Thymus (tissue), 11 donors: ENCODE measurements at regions not wholly inside any gene's neighbourhood (a gene's known extent, or its start where the extent isn't known, plus 50 kb on each side); places are given as distances from the start of the nearest gene placed in this dataset.

Experiments used
- DNase-seq, 9 donors: peaks; one replicate each; pipeline ENCODE4 v3.0.0-alpha.2; 2013; ENCODE audit warnings: low spot score in 9 of 9, low read depth in 6 of 9, missing footprints in 1 of 9
- H3K27ac ChIP-seq, 2 donors: one replicate each; pipeline ENCODE4 v1.5.1; 2013; ENCODE audit warnings: control low read depth in 1 of 2, low read depth in 1 of 2, low read length in 1 of 2, mild to moderate bottlenecking in 1 of 2, moderate library complexity in 1 of 2
- H3K27me3 ChIP-seq, 2 donors: one replicate each; pipeline ENCODE4 v1.5.1; 2013; ENCODE audit warnings: low read length in 1 of 2; ENCODE audit not compliant: control insufficient read depth in 2 of 2, insufficient read depth in 1 of 2
- H3K36me3 ChIP-seq, 2 donors: one replicate each; pipeline ENCODE4 v1.5.1; 2013; ENCODE audit warnings: low read length in 1 of 2, mild to moderate bottlenecking in 1 of 2, moderate library complexity in 1 of 2; ENCODE audit not compliant: control insufficient read depth in 2 of 2, insufficient read depth in 2 of 2
- H3K4me1 ChIP-seq, 2 donors: one replicate each; pipeline ENCODE4 v1.5.1; 2013; ENCODE audit warnings: low read length in 2 of 2; ENCODE audit not compliant: control insufficient read depth in 2 of 2, insufficient read depth in 2 of 2
- H3K4me3 ChIP-seq, 2 donors: one replicate each; pipeline ENCODE4 v1.5.1; 2013; ENCODE audit warnings: low read length in 2 of 2, control low read depth in 1 of 2, mild to moderate bottlenecking in 1 of 2
- H3K9me3 ChIP-seq, 2 donors: one replicate each; pipeline ENCODE4 v1.5.1; 2013; ENCODE audit warnings: low read length in 1 of 2, mild to moderate bottlenecking in 1 of 2; ENCODE audit not compliant: control insufficient read depth in 2 of 2, insufficient read depth in 1 of 2
- WGBS: extraction: QIAGEN DNeasy Blood & Tissue Kit; methylation state at CpG from one replicate; pipeline ENCODE4 v1.1.7; 2013; 5-methylcytosine and 5-hydroxymethylcytosine counted together
- donor health status: healthy.

- DNase-seq: no peak
- H3K27me3 ChIP-seq: no peaks in the 10 kb centered on the region
- H3K9me3 ChIP-seq: no peaks in the 10 kb centered on the region
- H3K36me3 ChIP-seq: no peaks in the 10 kb centered on the region
- H3K27ac ChIP-seq: no peak overlapping the region
- H3K4me3 ChIP-seq: no peak overlapping the region
- H3K4me1 ChIP-seq: no peaks in the 10 kb centered on the region
These were observed 469.4 kb downstream of the IRS1 start for GRCh38 chr2:226330206-226330605.

GRCh38 chr2:226329180-226329579 lies 470.4 kb downstream of the IRS1 start:
- H3K9me3 ChIP-seq: no peaks in the 10 kb centered on the region
- WGBS: 95% methylated on average over 4 of the region's 4 CpGs
- H3K27me3 ChIP-seq: no peaks in the 10 kb centered on the region
- H3K4me3 ChIP-seq: no peak overlapping the region
- H3K4me1 ChIP-seq: no peaks in the 10 kb centered on the region
- H3K27ac ChIP-seq: no peak overlapping the region
- H3K36me3 ChIP-seq: no peaks in the 10 kb centered on the region
- no peak for DNase-seq

GRCh38 chr2:226327830-226328229 lies 471.8 kb downstream of the IRS1 start:
- H3K4me3 ChIP-seq: no peak overlapping the region
- H3K27me3 ChIP-seq: no peaks in the 10 kb centered on the region
- no peaks in the 10 kb centered on the region for H3K36me3 ChIP-seq
- H3K9me3 ChIP-seq: no peaks in the 10 kb centered on the region
- H3K27ac ChIP-seq: no peak overlapping the region
- DNase-seq: no peak
- WGBS: 98% methylated on average over 4 of the region's 4 CpGs
- H3K4me1 ChIP-seq: no peaks in the 10 kb centered on the region

GRCh38 chr2:226325526-226325925 lies 474.1 kb downstream of the IRS1 start:
- Histone ChIP-seq H3K27ac (no peak overlapping the region), H3K9me3 (no peaks in the 10 kb centered on the region), H3K27me3 (no peaks in the 10 kb centered on the region), H3K36me3 (no peaks in the 10 kb centered on the region), H3K4me3 (no peak overlapping the region), H3K4me1 (no peaks in the 10 kb centered on the region)
- no peak for DNase-seq

GRCh38 chr2:226320076-226320948 lies 479.3 kb downstream of the IRS1 start:
- Histone ChIP-seq H3K9me3 (no peaks in the 10 kb centered on the region), H3K4me3 (no peak overlapping the region), H3K36me3 (no peaks in the 10 kb centered on the region), H3K27ac (no peak overlapping the region), H3K4me1 (no peaks in the 10 kb centered on the region), H3K27me3 (no peaks in the 10 kb centered on the region)
- WGBS: 97% methylated on average over 6 of the region's 6 CpGs
- no peak for DNase-seq

GRCh38 chr2:226317970-226318369 lies 481.6 kb downstream of the IRS1 start:
- Histone ChIP-seq H3K36me3 (no peaks in the 10 kb centered on the region), H3K27ac (no peak overlapping the region), H3K27me3 (no peaks in the 10 kb centered on the region), H3K9me3 (no peaks in the 10 kb centered on the region), H3K4me3 (no peak overlapping the region), H3K4me1 (no peaks in the 10 kb centered on the region)
- WGBS: 93% methylated on average over 2 of the region's 2 CpGs
- no peak for DNase-seq

- no peaks in the 10 kb centered on the region for H3K9me3 ChIP-seq
- H3K4me3 ChIP-seq: no peak overlapping the region
- no peak for DNase-seq
- H3K27me3 ChIP-seq: no peaks in the 10 kb centered on the region
- H3K4me1 ChIP-seq: no peaks in the 10 kb centered on the region
- 93% methylated on average over 3 of the region's 3 CpGs for WGBS
- H3K36me3 ChIP-seq: no peaks in the 10 kb centered on the region
- no peak overlapping the region for H3K27ac ChIP-seq
These were observed 486.6 kb downstream of the IRS1 start for GRCh38 chr2:226313060-226313459.

GRCh38 chr2:226312155-226312554 lies 487.5 kb downstream of the IRS1 start:
- Histone ChIP-seq H3K27me3 (no peaks in the 10 kb centered on the region), H3K4me3 (no peak overlapping the region), H3K36me3 (no peaks in the 10 kb centered on the region), H3K9me3 (no peaks in the 10 kb centered on the region), H3K4me1 (no peaks in the 10 kb centered on the region), H3K27ac (no peak overlapping the region)
- DNase-seq: no peak
- 93% methylated on average over 5 of the region's 5 CpGs for WGBS

GRCh38 chr2:226310146-226310545 lies 489.5 kb downstream of the IRS1 start:
- Histone ChIP-seq H3K4me1 (no peaks in the 10 kb centered on the region), H3K9me3 (no peaks in the 10 kb centered on the region), H3K36me3 (no peaks in the 10 kb centered on the region), H3K4me3 (no peak overlapping the region), H3K27ac (no peak overlapping the region), H3K27me3 (no peaks in the 10 kb centered on the region)
- no peak for DNase-seq
- 80% methylated on average over 6 of the region's 6 CpGs for WGBS
